ENCODE measurements at regions not wholly inside any gene's neighbourhood (a gene's known extent, or its start where the extent isn't known, plus 50 kb on each side); places are given as distances from the start of the nearest gene placed in this dataset.

GRCh38 chr13:70941454-70941853 lies 833.2 kb upstream of the KLHL1 start:
- H3K36me3 Mint-ChIP-seq (ENCODE audit: insufficient read depth in 1 of 3, low read depth in 3 of 3): no peaks in the 10 kb centered on the region
- Histone ChIP-seq H4K5ac (ENCODE audit: insufficient read length, low read depth, low read length) (no peak overlapping the region), H2BK12ac (ENCODE audit: insufficient read length, low read depth, low read length) (no peak overlapping the region), H3K23ac (ENCODE audit: insufficient read length, low read depth, low read length) (no peak overlapping the region), H3T11ph (ENCODE audit: low read length) (no peak overlapping the region), H4K91ac (ENCODE audit: insufficient read length, low read depth, low read length) (no peak overlapping the region), H3K9me3 (ENCODE audit: control insufficient read depth, low read depth, low read length) (no peaks in the 10 kb centered on the region), H3K14ac (ENCODE audit: insufficient read depth, low read length) (no peak overlapping the region), H2AK5ac (ENCODE audit: insufficient read length, low read length) (no peak overlapping the region), H2BK20ac (ENCODE audit: low read depth, low read length, poor library complexity, severe bottlenecking) (no peak overlapping the region), H3K18ac (ENCODE audit: insufficient read length, low read depth, low read length) (no peak overlapping the region), H3K4me2 (ENCODE audit: insufficient read depth, insufficient read length, low read length) (no peak overlapping the region), H3K4me1 (ENCODE audit: insufficient read depth, low read length) (no peaks in the 10 kb centered on the region), H3K27ac (ENCODE audit: insufficient read length, low read depth, low read length) (no peak overlapping the region), H3K27me3 (ENCODE audit: insufficient read depth, low read length) (no peaks in the 10 kb centered on the region), H2BK5ac (ENCODE audit: insufficient read length, low read length) (no peak overlapping the region), H3K79me2 (ENCODE audit: insufficient read depth, low read length) (no peaks in the 10 kb centered on the region), H3K56ac (ENCODE audit: insufficient read length, low read depth, low read length) (no peak overlapping the region), H2AFZ (ENCODE audit: low read length) (no peak overlapping the region), H3K23me2 (ENCODE audit: insufficient read length, low read depth, low read length, poor library complexity, severe bottlenecking) (no peaks in the 10 kb centered on the region), H3K79me1 (ENCODE audit: insufficient read depth, low read depth, low read length, poor library complexity, severe bottlenecking) (no peaks in the 10 kb centered on the region), H2BK120ac (ENCODE audit: low read depth, low read length, poor library complexity, severe bottlenecking) (no peak overlapping the region), H3K4ac (ENCODE audit: low read depth, low read length) (no peak overlapping the region), H4K20me1 (ENCODE audit: control insufficient read depth, insufficient read depth, insufficient read length) (no peaks in the 10 kb centered on the region), H4K8ac (replicated peaks; ENCODE audit: insufficient read length, low read depth, low read length) (no peak overlapping the region), H2BK15ac (ENCODE audit: low read depth, low read length) (no peak overlapping the region), H3K9ac (ENCODE audit: extremely low read depth, insufficient read length, low read length) (no peak overlapping the region)
- WGBS (ENCODE audit: extremely low coverage, insufficient read length, low lambda C conversion rate): no CpG with 5 or more reads among the region's 1 CpG
- H3K4me3 Mint-ChIP-seq: no peak overlapping the region
- H3K4me1 Mint-ChIP-seq: peaks cover 0 to 3% of the 10 kb centered on the region in 2 experiments; a peak in 2 of 4 replicates
- H3K27me3 Mint-ChIP-seq (ENCODE audit: low read depth): no peaks in the 10 kb centered on the region
- TF ChIP-seq CTCF (conservative IDR thresholded peaks at IDR 0.05): no peak
- DNase-seq: no peak
- H3K9me3 Mint-ChIP-seq: no peaks in the 10 kb centered on the region
- H3K27ac Mint-ChIP-seq: no peak overlapping the region
